ENCODE measurements at regions not wholly inside any gene's neighbourhood (a gene's known extent, or its start where the extent isn't known, plus 50 kb on each side); places are given as distances from the start of the nearest gene placed in this dataset.

GRCh38 chr9:89845862-89846261 lies 241.1 kb downstream of the GADD45G start:
- Histone ChIP-seq H3K36me3 (ENCODE audit: insufficient read depth) (no peaks in the 10 kb centered on the region), H3K79me2 (replicated peaks; ENCODE audit: insufficient read depth) (no peaks in the 10 kb centered on the region), H3K27ac (ENCODE audit: low read depth) (no peak overlapping the region), H3K4me3 (no peak overlapping the region), H2AFZ (no peak overlapping the region), H3K9me2 (ENCODE audit: insufficient read depth) (0 out of 2 replicates have a peak, but pooled peaks cover 5% of the 10 kb centered on the region), H3F3A (replicated peaks; ENCODE audit: low read depth) (no peaks in the 10 kb centered on the region), H3K27me3 (ENCODE audit: insufficient read depth) (no peaks in the 10 kb centered on the region), H4K20me1 (replicated peaks; ENCODE audit: insufficient read depth) (no peaks in the 10 kb centered on the region), H3K4me1 (ENCODE audit: insufficient read depth) (peaks cover 3% of the 10 kb centered on the region; the same call in 1 of the 2 replicates), H3K4me2 (no peak overlapping the region)
- no peaks in the 10 kb centered on the region for H3K36me3 Mint-ChIP-seq (ENCODE audit: low read depth)
- no peak for DNase-seq (ENCODE audit: low spot score)
- H3K27me3 Mint-ChIP-seq (ENCODE audit: insufficient read depth, low read depth, poor library complexity): peaks cover 7% of the 10 kb centered on the region
- ATAC-seq: no peak
- no peaks in the 10 kb centered on the region for H3K9me3 Mint-ChIP-seq
- no peak for TF ChIP-seq ZNF462 (CRISPR knock-in tag; IDR thresholded peaks at IDR 0.05)
- TF ChIP-seq EZH2 (IDR thresholded peaks at IDR 0.05; ENCODE audit: low read depth, unreplicated experiment): no peak
- TF ChIP-seq ETS1 (IDR thresholded peaks at IDR 0.05): no peak
- no peak for TF ChIP-seq ZNF114 (CRISPR knock-in tag; IDR thresholded peaks at IDR 0.05)
- TF ChIP-seq EZH2phosphoT487 (IDR thresholded peaks at IDR 0.05; ENCODE audit: unreplicated experiment): no peak
- TF ChIP-seq NANOG (IDR thresholded peaks at IDR 0.05; ENCODE audit: borderline replicate concordance): no peak
- TF ChIP-seq CREB1 (CRISPR knock-in tag; IDR thresholded peaks at IDR 0.05; ENCODE audit: low read depth): no peak
- TF ChIP-seq STAT1 (IDR thresholded peaks at IDR 0.05; ENCODE audit: unreplicated experiment): no peak
- TF ChIP-seq POLR2AphosphoS5 (IDR thresholded peaks at IDR 0.05; ENCODE audit: low read depth): no peak
- TF ChIP-seq CTCF (conservative IDR thresholded peaks at IDR 0.05; ENCODE audit: low read depth in 2 of 2): no peak
- no peak for TF ChIP-seq JUNB (IDR thresholded peaks at IDR 0.05; ENCODE audit: unreplicated experiment)
- no peak for TF ChIP-seq REST (IDR thresholded peaks at IDR 0.05; ENCODE audit: unreplicated experiment)
- H3K4me3 Mint-ChIP-seq: no peak overlapping the region
- H3K27ac Mint-ChIP-seq: no peak overlapping the region
- H3K4me1 Mint-ChIP-seq: peaks cover 13% of the 10 kb centered on the region

Measured in GM23338 (cell line).